DMS53 treated with DMSO at 0.1 percent for 48 hours (cell line): ENCODE measurements at regions not wholly inside any gene's neighbourhood (a gene's known extent, or its start where the extent isn't known, plus 50 kb on each side); places are given as distances from the start of the nearest gene placed in this dataset.
"Not testable (repeated sequence)": the region's sequence is repeated elsewhere in the genome, so short reads cannot be mapped to it uniquely, and the experiment has no call there.

ENCODE experiments used
- DNase-seq: peaks from one replicate; lab custom pipeline; 2025; ENCODE audit not compliant: unreplicated experiment; lab: John Stamatoyannopoulos, UW

DNA sequence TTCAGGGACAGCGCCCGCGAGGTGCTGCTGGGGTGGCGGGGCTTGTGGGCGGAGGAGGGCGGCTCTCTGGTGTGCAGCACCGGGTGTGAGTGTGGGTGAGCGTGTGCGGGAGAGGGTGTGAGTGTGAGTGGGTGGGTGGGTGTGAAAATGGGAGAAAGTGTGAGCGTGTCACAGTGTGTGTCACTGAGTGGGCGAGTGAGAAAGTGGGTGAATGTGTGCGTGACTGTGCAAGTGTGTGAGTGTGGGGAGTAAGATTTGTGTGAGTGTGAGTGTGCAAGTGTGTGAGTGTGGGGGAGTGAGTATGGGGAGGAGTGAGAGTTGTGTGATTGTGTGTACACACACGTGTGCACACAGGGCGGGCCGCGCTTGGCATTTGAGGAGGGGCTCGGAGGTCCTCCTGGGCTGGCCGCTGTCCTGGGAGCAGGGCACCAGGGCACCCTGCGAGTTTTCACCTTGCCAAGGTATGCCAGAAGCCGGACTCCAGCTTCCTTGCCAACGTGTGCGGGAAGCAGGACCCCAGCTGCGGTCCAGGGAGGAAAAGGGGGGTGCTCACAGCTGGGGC is 63.1 kb upstream of the DPP6 start:
- not testable (repeated sequence) for DNase-seq

DNA sequence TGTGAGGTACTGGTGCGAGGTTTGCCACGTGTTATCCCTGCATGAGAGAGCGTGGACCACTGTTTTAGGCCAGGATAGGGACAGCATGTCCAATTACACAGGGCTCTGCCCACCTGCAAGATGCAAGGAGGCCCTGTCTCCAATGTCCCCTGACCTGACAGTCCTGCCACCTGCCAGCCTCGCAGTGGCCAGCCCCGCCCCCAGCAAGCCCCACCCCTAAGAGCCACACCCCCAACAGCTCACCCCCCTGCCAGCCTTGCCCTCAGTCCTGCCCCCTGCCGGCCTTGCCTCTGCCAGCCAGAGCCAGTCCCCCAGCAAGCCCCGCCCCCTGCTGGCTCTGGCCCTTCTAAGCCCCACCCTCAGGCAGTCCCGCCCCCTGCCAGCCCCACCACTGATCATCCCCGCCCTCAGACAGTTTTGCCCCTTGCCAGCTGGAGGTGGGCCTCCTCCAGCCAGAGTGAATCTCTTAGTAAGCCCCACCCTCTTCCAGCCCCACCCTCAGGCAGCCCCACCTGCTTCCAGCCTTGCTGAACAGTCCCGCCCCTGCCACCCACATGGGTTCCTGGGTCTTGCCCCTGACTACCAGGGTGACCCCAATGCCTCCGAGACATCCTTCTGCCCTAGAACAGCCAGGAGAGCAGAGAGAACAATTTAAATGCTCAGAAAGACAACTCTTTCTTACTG is 62.3 kb upstream of the DPP6 start:
- not testable (repeated sequence) for DNase-seq

DNA sequence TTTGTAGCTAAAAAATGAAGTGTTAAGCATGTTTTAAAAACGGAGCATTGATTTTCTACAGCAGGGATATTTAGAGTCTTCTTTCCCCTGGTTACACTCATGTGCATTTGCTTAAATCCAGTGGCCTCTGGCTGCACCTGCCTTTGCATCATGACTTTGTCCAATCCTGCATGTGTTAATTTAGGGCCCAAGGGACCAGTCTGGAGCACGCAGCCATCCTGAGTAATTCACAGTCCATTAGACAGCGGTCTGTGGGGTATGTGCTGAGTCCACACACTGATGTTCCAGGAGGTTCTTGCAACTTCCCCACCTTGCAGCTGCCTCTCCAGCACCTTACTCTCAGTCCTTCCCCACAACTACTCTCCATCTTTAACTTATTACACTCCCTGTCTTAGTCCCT is 60.7 kb upstream of the DPP6 start:
- DNase-seq: not testable (repeated sequence)

DNA sequence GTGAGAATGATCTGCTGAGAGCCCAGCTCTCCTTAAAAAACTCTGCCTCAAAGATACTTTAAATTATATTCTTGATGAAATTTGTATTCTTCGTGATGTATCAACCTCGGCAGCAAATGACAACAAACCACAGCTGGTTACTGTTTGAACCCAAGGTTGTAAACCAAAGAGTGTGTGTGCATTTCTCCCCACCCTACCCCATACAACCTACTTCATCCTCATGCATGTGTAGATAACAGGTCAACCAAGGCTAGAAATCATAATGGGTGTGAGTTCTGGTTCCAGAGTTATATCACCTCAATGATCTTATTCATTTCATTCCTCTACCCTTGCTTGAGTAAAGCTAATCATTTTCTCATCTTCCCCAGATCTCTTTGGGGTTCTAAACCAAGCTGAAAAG is 58.8 kb upstream of the DPP6 start:
- DNase-seq: not testable (repeated sequence)

DNA sequence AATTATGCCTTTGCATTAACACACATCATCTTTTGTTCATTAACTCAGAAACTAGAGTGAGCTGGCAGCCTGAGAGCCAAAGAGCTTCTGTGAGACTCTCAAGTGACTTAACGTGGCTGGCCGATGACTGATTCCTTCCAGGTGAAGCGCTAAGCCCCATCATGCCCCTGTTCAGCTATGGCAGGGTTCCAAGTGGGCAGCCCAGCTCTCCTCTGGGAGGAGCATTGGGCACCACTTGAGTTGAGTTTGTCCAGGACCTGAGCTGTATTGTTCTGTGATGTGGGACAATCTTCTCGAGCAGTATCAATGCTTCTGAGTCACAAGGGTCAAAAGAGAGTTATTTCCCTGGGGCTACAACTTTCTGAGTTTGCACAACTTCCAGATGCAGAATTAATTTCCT is 53.3 kb upstream of the DPP6 start:
- DNase-seq: not testable (repeated sequence)
